OCI-LY1 (cell line): ENCODE measurements at regions not wholly inside any gene's neighbourhood (a gene's known extent, or its start where the extent isn't known, plus 50 kb on each side); places are given as distances from the start of the nearest gene placed in this dataset.

ENCODE experiments used
- H2AFZ ChIP-seq: fragments of 200-600 bp; sonication (generic), shearing (Covaris generic); 2 replicates; pipeline ENCODE4 v1.6.0; 2014; ENCODE audit warnings: antibody characterized with exemption, mild to moderate bottlenecking, low read length
- H3F3A ChIP-seq: fragments of 200-600 bp; sonication (generic), shearing (Covaris generic); 2 replicates; pipeline ENCODE4 v1.6.0; 2014; ENCODE audit warnings: mild to moderate bottlenecking, antibody characterized with exemption, low read length, moderate library complexity; ENCODE audit not compliant: insufficient read depth
- H3K27ac ChIP-seq: fragments of 200-600 bp; sonication (generic); 2 replicates; pipeline ENCODE4 v1.5.1; 2014; ENCODE audit warnings: low read length, mixed run types, mild to moderate bottlenecking, low read depth; ENCODE audit not compliant: poor library complexity, severe bottlenecking
- H3K27me3 ChIP-seq: fragments of 200-600 bp; sonication (generic); 2 replicates; pipeline ENCODE4 v1.6.0; 2014; ENCODE audit warnings: antibody characterized with exemption, mild to moderate bottlenecking, low read length, moderate library complexity; ENCODE audit not compliant: insufficient read depth
- H3K36me3 ChIP-seq: fragments of 200-600 bp; sonication (generic); 2 replicates; pipeline ENCODE4 v1.6.1; 2014; ENCODE audit warnings: mild to moderate bottlenecking, antibody characterized with exemption, low read length, moderate library complexity, mixed read lengths; ENCODE audit not compliant: insufficient read depth
- H3K4me1 ChIP-seq: fragments of 200-600 bp; sonication (generic); 2 replicates; pipeline ENCODE4 v1.5.1; 2014; ENCODE audit warnings: mild to moderate bottlenecking, low read length, moderate library complexity; ENCODE audit not compliant: insufficient read depth, severe bottlenecking
- H3K4me2 ChIP-seq: fragments of 200-600 bp; sonication (generic), shearing (Covaris generic); 2 replicates; pipeline ENCODE4 v1.6.1; 2014; ENCODE audit warnings: low read length
- H3K4me3 ChIP-seq: fragments of 200-600 bp; sonication (generic); 2 replicates; pipeline ENCODE4 v1.5.1; 2014; ENCODE audit warnings: low read length, low read depth, mild to moderate bottlenecking, mixed read lengths; ENCODE audit not compliant: poor library complexity, severe bottlenecking
- H3K79me2 ChIP-seq: fragments of 200-600 bp; shearing (Covaris generic); 2 replicates; pipeline ENCODE4 v1.6.1; 2016; ENCODE audit warnings: mixed run types, low read length, mixed read lengths; ENCODE audit not compliant: insufficient read depth
- H3K9ac ChIP-seq: fragments of 200-600 bp; sonication (generic), shearing (Covaris generic); 2 replicates; pipeline ENCODE4 v1.6.1; 2014; ENCODE audit warnings: mild to moderate bottlenecking, low read length, mixed read lengths
- H3K9me2 ChIP-seq: fragments of 200-600 bp; sonication (generic), shearing (Covaris generic); 2 replicates; pipeline ENCODE4 v1.6.1; 2014; ENCODE audit warnings: low read depth, mild to moderate bottlenecking, low read length, mixed read lengths
- H3K9me3 ChIP-seq: fragments of 200-600 bp; shearing (Covaris generic); 2 replicates; pipeline ENCODE4 v1.6.1; 2014; ENCODE audit warnings: low read length, mixed read lengths
- H4K20me1 ChIP-seq: fragments of 200-600 bp; sonication (generic), shearing (Covaris generic); 2 replicates; pipeline ENCODE4 v1.6.0; 2016; ENCODE audit warnings: mild to moderate bottlenecking, low read length; ENCODE audit not compliant: insufficient read depth
- EZH2 ChIP-seq: fragments of 200-600 bp; sonication (generic), shearing (Covaris generic); IDR thresholded peaks from 2 replicates; pipeline ENCODE4 v1.8.0; 2017; ENCODE audit warnings: borderline replicate concordance, mixed run types, mild to moderate bottlenecking, antibody characterized with exemption, low read length, moderate library complexity, mixed read lengths
- TF ChIP-seq, protein P1 (sequence below): fragments of 200-600 bp; sonication (generic), shearing (Covaris generic); IDR thresholded peaks from 2 replicates; pipeline ENCODE4 v1.5.1; 2017; ENCODE audit warnings: mild to moderate bottlenecking, antibody characterized with exemption, low read length, moderate library complexity, mixed read lengths

DNA sequence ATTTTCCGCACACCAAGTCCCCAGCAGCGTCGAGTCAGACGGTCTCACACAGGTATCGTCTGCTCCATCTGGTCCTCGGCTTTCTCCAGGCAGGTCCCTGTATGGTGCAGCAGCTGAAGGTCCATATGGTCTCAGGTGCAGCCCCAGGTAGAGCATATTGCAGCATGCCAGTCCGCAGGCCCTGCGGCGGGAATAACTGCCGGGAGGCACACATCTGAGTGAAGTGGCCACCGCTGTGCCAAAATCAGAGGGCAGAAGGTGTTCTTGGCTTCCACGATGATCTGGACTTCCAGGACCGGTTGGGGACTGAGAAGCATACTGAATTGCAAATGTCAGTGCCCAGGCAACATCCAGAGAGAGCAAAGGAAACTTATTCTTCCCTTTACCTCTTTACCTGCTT, 320.3 kb downstream of the RNF144A start:
- H3K36me3 ChIP-seq: no peaks in the 10 kb centered on the region
- no peaks in the 10 kb centered on the region for H3K9me3 ChIP-seq
- H3K4me3 ChIP-seq: no peak overlapping the region
- no peak overlapping the region for H3K9ac ChIP-seq
- H3K27ac ChIP-seq: no peak overlapping the region
- no peak overlapping the region for H3K4me2 ChIP-seq
- H4K20me1 ChIP-seq: no peaks in the 10 kb centered on the region
- H3F3A ChIP-seq: no peaks in the 10 kb centered on the region
- no peaks in the 10 kb centered on the region for H3K79me2 ChIP-seq
- H3K4me1 ChIP-seq: no peaks in the 10 kb centered on the region
- H3K9me2 ChIP-seq: no peaks in the 10 kb centered on the region
- TF ChIP-seq, protein P1, sequence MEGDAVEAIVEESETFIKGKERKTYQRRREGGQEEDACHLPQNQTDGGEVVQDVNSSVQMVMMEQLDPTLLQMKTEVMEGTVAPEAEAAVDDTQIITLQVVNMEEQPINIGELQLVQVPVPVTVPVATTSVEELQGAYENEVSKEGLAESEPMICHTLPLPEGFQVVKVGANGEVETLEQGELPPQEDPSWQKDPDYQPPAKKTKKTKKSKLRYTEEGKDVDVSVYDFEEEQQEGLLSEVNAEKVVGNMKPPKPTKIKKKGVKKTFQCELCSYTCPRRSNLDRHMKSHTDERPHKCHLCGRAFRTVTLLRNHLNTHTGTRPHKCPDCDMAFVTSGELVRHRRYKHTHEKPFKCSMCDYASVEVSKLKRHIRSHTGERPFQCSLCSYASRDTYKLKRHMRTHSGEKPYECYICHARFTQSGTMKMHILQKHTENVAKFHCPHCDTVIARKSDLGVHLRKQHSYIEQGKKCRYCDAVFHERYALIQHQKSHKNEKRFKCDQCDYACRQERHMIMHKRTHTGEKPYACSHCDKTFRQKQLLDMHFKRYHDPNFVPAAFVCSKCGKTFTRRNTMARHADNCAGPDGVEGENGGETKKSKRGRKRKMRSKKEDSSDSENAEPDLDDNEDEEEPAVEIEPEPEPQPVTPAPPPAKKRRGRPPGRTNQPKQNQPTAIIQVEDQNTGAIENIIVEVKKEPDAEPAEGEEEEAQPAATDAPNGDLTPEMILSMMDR: no peak
- no peak for TF ChIP-seq EZH2
- H2AFZ ChIP-seq: no peak overlapping the region
- no peaks in the 10 kb centered on the region for H3K27me3 ChIP-seq

DNA sequence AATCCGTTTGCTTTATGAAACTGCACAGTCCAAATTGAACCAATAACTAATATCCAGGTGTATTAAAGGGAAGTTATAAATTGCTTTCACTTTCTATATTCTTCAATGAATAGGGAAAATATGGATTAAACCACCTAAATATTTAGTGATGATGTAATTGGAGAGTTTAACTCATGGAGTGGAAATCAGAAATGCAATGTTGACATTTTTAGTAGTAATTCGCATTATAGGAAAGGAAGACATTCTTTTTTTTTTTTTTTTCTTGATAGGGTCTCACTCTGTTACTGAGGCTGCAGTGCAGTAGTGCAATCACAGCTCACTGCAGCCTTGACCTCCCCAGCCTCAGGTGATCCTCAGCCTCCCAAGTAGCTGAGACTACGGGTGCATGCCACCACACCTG, 321.9 kb downstream of the RNF144A start:
- no peak overlapping the region for H2AFZ ChIP-seq
- H3K79me2 ChIP-seq: no peaks in the 10 kb centered on the region
- H3K9me3 ChIP-seq: no peaks in the 10 kb centered on the region
- no peak overlapping the region for H3K4me3 ChIP-seq
- no peak overlapping the region for H3K9ac ChIP-seq
- H3K27ac ChIP-seq: no peak overlapping the region
- no peaks in the 10 kb centered on the region for H3F3A ChIP-seq
- H3K9me2 ChIP-seq: no peaks in the 10 kb centered on the region
- no peak overlapping the region for H3K4me2 ChIP-seq
- no peak for TF ChIP-seq EZH2
- TF ChIP-seq, protein P1: no peak
- H3K36me3 ChIP-seq: no peaks in the 10 kb centered on the region
- no peaks in the 10 kb centered on the region for H3K27me3 ChIP-seq
- H4K20me1 ChIP-seq: no peaks in the 10 kb centered on the region
- H3K4me1 ChIP-seq: no peaks in the 10 kb centered on the region

DNA sequence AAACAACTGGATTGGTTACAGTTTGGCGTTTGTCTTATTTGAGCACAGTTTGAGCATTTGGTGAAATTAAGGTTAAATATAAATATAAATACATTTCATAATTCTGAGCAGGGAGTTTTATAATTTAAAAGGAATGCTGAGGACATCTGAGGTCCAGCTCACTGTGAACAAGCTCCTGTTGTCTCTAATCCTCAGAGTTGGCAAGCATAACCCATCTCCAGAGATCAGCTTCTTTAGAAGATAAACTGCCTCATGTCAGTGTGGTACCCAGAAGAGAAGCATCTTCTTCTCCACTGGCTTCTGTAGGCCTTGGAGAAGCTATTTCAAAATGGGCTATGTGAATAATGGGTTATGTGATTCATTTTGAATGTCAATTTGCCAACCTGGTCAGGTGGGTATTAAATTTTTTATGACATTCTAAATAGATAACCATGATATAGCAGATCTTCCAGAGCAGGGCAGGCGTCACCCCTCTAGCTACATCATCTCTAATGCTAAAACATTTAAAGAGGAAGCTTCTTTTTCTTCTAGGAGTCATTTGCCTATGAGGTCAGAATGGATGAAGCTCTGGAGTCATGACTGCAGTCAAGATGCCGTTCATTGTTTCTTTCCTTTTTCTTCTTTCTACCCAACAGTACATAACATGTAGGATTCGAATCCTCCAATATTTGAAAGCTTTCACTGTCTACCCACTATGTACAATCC, 324.0 kb downstream of the RNF144A start:
- no peaks in the 10 kb centered on the region for H3K9me2 ChIP-seq
- H3K4me2 ChIP-seq: no peak overlapping the region
- H3F3A ChIP-seq: no peaks in the 10 kb centered on the region
- no peak overlapping the region for H2AFZ ChIP-seq
- H3K9me3 ChIP-seq: no peaks in the 10 kb centered on the region
- no peak overlapping the region for H3K9ac ChIP-seq
- no peaks in the 10 kb centered on the region for H3K4me1 ChIP-seq
- no peaks in the 10 kb centered on the region for H3K79me2 ChIP-seq
- H3K36me3 ChIP-seq: no peaks in the 10 kb centered on the region
- no peak overlapping the region for H3K4me3 ChIP-seq
- no peaks in the 10 kb centered on the region for H3K27me3 ChIP-seq
- no peaks in the 10 kb centered on the region for H4K20me1 ChIP-seq
- H3K27ac ChIP-seq: no peak overlapping the region
- TF ChIP-seq, protein P1: no peak
- TF ChIP-seq EZH2: no peak
